ENCODE measurements at regions not wholly inside any gene's neighbourhood (a gene's known extent, or its start where the extent isn't known, plus 50 kb on each side); places are given as distances from the start of the nearest gene placed in this dataset.

GRCh38 chr18:50466634-50467033, 91.8 kb downstream of the SKA1 start:
- TF ChIP-seq CTCF (IDR thresholded peaks at IDR 0.05; ENCODE audit: low read depth, low read length), result no peak
- no peak for TF ChIP-seq POLR2A (IDR thresholded peaks at IDR 0.05; ENCODE audit: extremely low read depth, insufficient read length)
- TF ChIP-seq MYC (IDR thresholded peaks at IDR 0.05; ENCODE audit: low read depth, low read length), result no peak
